ENCODE measurements at regions not wholly inside any gene's neighbourhood (a gene's known extent, or its start where the extent isn't known, plus 50 kb on each side); places are given as distances from the start of the nearest gene placed in this dataset.

DNA sequence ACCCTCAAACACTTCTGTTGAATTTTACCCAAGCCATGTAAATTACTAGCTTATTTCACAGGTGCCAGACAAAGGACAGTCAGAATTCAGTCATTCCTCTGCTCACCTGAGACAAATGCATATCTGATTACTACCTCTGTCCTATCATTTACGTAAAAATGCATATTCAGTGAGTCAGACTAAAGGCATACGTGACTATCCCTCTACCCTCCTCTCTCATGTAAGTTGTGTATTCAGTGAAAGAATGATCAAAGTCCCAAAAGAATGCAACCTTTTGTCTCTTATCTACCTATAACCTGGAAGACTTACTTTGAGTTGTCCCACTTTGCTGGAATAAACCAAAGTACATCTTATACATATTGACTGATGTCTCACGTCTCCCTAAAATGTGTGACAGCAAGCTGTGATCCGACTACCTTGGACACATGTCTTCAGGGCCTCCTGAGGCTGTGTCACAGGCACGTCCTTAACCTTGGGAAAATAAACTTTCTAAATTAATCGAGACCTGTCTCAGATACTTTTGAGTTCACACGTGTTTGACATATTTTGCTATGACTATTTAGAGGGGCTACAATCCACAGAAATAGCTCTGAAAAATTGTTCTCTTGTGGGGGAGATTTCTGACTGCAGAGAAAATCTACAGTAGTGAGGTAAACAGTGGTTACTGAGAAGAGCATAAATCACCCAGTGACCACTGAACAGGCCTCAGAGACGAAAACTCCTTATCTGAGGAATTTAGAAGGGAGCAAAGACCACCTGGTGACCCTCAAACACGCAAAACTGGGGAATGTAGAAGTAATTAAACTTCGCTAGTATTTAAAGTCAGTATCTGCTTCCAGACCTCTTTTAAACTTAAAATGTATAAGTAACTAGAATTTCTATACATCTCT lies 1575.8 kb downstream of the STIM2 start:
- Histone ChIP-seq H3K9me3 (no peaks in the 10 kb centered on the region), H3K27me3 (no peaks in the 10 kb centered on the region), H3K27ac (no peak overlapping the region), H3K4me1 (no peaks in the 10 kb centered on the region), H3K4me3 (no peak overlapping the region), H3K36me3 (no peaks in the 10 kb centered on the region)
- 69 to 75% (median 71%) methylated on average over 10 of the region's 10 CpGs for WGBS, 4 donors
- DNase-seq (no peak), ATAC-seq (no peak)
- intact Hi-C loops (cut with DNase I), result no loop called here
- TF ChIP-seq, protein P1, sequence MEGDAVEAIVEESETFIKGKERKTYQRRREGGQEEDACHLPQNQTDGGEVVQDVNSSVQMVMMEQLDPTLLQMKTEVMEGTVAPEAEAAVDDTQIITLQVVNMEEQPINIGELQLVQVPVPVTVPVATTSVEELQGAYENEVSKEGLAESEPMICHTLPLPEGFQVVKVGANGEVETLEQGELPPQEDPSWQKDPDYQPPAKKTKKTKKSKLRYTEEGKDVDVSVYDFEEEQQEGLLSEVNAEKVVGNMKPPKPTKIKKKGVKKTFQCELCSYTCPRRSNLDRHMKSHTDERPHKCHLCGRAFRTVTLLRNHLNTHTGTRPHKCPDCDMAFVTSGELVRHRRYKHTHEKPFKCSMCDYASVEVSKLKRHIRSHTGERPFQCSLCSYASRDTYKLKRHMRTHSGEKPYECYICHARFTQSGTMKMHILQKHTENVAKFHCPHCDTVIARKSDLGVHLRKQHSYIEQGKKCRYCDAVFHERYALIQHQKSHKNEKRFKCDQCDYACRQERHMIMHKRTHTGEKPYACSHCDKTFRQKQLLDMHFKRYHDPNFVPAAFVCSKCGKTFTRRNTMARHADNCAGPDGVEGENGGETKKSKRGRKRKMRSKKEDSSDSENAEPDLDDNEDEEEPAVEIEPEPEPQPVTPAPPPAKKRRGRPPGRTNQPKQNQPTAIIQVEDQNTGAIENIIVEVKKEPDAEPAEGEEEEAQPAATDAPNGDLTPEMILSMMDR (IDR thresholded peaks at IDR 0.05), result no peak
- no peak for TF ChIP-seq POLR2A (IDR thresholded peaks at IDR 0.05)

DNA sequence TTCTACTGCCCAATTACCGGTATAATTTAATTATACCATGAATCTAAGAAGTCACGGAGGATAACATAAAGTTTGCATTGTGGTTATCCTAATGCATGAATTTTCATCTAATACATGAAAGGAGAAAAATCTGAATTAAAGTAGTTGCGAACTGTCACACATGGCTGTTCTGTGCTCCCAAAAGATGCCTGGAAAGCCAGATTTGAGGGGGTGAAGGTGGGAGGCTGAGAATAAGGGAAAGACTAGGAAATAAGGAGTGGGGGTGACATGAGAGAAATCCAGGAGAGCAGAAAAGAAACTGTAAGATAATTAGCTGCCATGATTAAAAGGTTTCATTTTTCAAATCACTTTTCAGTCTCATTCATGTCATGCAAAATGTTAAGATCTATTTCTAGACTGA lies 1582.7 kb downstream of the STIM2 start:
- Histone ChIP-seq H3K27me3 (no peaks in the 10 kb centered on the region), H3K36me3 (no peaks in the 10 kb centered on the region), H3K4me3 (no peak overlapping the region), H3K9me3 (no peaks in the 10 kb centered on the region), H3K4me1 (no peaks in the 10 kb centered on the region), H3K27ac (no peak overlapping the region)
- DNase-seq (no peak), ATAC-seq (no peak)
- intact Hi-C loops (cut with DNase I), result no loop called here
- no peak for TF ChIP-seq POLR2A (IDR thresholded peaks at IDR 0.05)
- TF ChIP-seq, protein P1 (IDR thresholded peaks at IDR 0.05), result no peak
- 92 to 95% (median 94%) methylated on average over 3 of the region's 3 CpGs for WGBS, 4 donors

DNA sequence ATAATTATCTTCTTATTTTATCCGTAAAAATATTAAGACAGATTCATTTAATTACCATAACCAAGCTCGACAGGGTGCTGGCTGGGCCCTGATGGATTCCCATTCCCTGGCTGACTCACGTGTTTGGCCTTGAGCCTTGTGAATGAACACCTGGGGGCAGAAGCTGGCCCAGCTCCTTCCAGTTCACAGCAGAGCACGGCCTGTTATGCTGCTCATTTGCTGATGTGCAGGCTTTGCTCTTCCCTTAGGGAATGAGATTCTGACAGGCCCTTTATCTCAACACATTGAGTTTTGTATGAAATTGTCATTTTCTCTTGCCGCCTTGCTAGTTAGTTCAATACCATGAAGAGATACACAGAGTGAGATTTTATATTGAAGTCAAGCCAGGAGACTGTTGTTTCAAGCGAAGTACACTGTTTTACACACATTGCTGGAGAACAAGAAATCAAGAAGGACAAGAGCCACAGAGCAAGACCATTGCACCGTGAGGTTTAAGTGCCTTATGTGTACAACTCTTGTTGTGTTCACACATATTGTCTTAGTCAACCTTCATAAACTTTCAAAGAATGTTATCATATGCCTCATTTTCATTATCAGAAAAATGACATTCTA lies 1583.3 kb downstream of the STIM2 start:
- ATAC-seq, result no peak
- TF ChIP-seq, protein P1 (IDR thresholded peaks at IDR 0.05), result no peak
- TF ChIP-seq POLR2A (IDR thresholded peaks at IDR 0.05), result no peak
- Histone ChIP-seq H3K9me3 (no peaks in the 10 kb centered on the region), H3K27ac (no peak overlapping the region), H3K4me1 (no peaks in the 10 kb centered on the region), H3K27me3 (no peaks in the 10 kb centered on the region), H3K36me3 (no peaks in the 10 kb centered on the region), H3K4me3 (no peak overlapping the region)
- whole genome bisulfite sequencing, 4 donors, result 68 to 79% (median 73%) methylated on average over 7 of the region's 7 CpGs
- intact Hi-C loops (cut with DNase I), result no loop called here
- no peak for DNase-seq

DNA sequence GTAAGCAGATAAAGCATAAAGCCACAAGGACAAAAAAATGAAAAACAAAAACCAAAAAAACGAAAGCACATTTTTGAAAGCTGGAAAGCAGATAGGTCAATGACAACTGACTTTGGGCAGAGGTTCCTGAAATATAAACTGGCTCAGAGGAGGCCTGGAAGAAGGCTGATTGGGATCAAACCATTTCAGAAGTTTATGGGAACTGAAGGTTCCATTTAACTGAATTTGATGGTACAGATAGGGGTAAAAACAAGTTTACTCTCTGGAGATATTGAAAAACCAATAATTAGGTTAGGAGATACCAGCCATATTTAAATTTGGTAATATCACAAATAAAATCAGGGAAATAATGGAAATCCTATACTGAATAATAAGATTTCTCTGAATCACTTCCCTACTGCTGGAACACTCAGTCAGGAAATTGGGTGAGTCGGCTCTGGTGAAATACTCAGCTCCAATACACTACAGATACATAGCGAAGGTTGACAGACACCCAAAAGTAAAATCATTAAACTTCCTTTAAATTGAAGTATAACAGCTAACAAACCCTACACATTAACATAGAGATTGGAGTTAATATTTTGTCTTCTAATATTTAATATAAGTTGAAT lies 1584.3 kb downstream of the STIM2 start:
- TF ChIP-seq, protein P1 (IDR thresholded peaks at IDR 0.05), result no peak
- TF ChIP-seq POLR2A (IDR thresholded peaks at IDR 0.05), result no peak
- intact Hi-C loops (cut with DNase I), result no loop called here
- no peak for DNase-seq
- Histone ChIP-seq H3K4me1 (no peaks in the 10 kb centered on the region), H3K4me3 (no peak overlapping the region), H3K36me3 (no peaks in the 10 kb centered on the region), H3K27me3 (no peaks in the 10 kb centered on the region), H3K27ac (no peak overlapping the region), H3K9me3 (no peaks in the 10 kb centered on the region)
- ATAC-seq, result no peak
- 78 to 87% (median 82%) methylated on average over 3 of the region's 3 CpGs for WGBS, 4 donors

Measured in heart left ventricle (tissue), 16 donors.